ENCODE measurements at regions not wholly inside any gene's neighbourhood (a gene's known extent, or its start where the extent isn't known, plus 50 kb on each side); places are given as distances from the start of the nearest gene placed in this dataset.
A peak's percentile ranks its signal among the peaks of the same experiment; 100 is the strongest.
"Not testable (repeated sequence)": the region's sequence is repeated elsewhere in the genome, so short reads cannot be mapped to it uniquely, and the experiment has no call there.

DNA sequence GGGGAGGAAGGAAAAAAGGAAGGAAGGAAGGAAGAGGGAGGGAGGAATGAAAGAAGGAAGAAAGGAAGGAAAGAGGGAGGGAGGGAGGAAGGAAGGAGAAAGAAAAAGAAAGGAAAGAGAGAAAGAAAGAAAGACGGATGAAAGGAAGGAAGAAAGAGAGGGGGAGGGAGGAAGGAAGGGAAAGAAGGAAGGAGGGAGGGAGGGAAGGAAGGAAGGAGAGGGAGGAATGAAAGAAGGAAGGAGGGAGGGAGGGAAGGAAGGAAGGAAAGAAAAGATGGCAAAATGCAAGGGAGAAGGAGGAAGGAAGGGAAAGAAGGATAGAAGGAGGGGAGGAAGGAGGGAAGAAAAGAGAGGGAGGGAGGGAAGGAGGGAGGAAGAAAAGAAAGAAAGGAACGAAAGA lies 257.3 kb upstream of the C16orf82 start:
- DNase-seq: no peak

DNA sequence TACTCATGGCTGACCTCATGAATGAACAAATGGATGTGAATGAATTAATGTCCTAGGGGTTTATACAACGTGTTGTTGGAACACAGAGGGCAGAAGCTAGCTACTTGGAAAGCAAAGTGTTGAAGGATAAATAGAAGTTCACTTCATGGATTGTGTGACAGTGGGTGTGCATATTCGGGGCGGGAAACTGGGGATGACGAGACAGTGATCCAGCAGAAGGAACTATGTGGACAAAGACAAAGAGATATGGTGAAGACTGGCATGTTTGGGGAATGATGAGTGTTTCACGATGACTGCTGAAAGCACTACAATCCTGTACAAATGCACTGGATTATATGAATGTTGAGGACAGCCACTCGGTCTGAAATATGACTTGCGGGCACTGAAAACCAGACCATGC lies 250.5 kb upstream of the C16orf82 start:
- DNase-seq: no peak

DNA sequence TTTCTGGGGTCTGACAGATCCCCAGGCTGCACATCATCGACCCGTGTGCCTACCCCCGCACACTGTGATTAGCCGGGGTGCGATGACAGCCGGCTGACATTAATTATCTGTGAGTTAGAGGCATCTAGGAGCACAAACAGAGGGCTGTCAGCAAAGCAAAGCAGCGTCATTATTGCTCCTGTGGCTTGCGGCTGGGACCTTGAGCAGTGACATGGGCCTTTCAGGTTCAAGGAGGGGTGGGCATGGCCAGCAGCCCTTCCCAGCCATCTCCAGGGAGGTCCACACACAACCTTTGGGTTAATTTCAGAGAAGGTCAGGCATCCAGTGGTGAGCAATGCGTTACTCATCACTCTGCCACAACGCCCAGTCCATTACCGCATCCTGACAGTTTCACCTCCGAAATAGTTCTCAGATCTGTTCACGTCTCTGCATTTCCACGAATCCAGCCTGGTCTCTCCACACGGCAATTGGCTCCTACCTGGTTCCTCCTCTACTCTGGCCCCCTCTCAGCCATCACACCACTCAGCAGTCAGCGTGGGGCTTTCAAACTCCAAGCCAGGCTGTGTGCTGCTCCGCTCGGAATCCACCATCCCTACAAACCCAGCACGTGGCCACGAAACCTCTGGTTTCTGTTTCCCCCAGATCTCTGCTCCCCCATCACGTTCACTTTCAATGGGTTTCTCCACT lies 249.7 kb upstream of the C16orf82 start:
- DNase-seq: no peak

GRCh38 chr16:26818393-26818792 lies 248.3 kb upstream of the C16orf82 start:
- no peak for DNase-seq

DNA sequence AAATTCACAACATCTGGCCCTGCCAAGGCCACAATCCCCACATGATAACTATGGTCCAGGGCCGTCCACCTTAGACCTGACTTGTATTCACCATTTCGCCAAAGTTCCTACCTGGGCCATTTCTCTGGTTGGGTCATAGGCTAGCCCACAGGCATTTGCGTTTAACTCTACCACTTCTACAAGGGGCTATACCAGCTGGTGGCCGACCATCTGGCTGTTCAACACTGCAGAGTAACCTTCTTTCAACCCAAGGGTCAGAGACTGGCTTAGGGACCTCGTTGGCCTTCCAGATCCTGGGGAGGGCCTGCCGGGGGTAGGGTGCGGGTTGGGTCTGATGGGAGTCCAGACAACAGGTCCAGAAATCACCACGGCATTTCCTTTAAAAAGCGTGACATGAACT lies 242.3 kb upstream of the C16orf82 start:
- no peak for DNase-seq

DNA sequence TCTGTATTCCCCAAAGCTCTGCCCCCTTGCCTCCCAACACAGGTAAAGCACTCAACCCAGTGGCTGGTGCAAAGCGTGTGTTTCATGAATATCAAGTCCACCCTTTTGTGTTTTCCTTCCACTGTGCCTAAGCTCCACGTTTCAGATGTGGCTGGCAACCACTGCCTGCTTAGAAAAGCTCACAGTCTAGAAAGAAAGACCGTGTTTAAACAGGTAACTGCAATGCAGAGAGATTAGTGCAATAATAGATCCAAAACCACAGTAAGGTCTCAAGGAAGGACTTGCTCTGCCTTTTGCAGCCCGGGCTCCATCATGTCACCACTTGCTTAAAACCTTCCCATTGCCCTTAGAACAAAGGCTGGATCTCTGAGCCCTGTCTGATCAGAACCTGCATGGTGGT lies 240.2 kb upstream of the C16orf82 start:
- no peak for DNase-seq

- no peak for DNase-seq
Measured at GRCh38 chr16:26827386-26827785, 239.3 kb upstream of the C16orf82 start.

DNA sequence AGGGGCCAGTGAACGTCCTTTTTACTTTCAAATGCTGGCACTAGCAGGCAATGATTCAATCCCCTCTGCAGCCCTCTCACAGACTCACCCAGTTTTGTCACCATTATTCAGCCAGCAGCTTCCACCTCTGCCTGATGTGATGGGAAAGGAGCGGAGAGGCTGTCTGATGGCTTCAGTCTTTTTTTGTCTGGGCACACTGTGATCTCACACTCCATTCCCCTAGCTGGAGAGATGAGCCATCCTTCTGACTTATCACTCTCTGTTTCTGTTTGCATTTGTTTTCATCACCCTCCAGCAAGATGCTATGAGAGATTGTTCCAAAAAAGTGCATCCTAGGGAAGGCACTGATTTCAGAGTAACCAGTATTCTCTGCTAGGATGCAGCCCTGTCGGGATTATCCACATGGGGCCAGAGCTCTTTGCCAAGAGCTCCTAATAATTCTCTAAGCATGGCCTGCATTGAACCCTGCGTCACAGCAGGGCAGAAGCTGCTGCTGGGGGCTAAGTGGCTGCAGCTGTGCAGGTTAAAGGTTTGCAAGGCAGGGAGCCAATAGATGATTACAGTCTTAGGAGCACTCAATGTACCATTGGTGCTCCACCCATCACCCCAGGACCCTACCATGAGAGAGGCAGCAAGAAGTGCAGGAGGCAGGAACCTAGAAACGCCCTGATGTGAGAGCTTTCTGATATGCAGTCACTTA lies 236.1 kb upstream of the C16orf82 start:
- DNase-seq: peak; percentile 48

GRCh38 chr16:26836114-26836513 lies 230.6 kb upstream of the C16orf82 start:
- DNase-seq: not testable (repeated sequence)

GRCh38 chr16:26838931-26839330 lies 227.8 kb upstream of the C16orf82 start:
- no peak for DNase-seq

- no peak for DNase-seq
Measured at GRCh38 chr16:26840691-26841090, 226.0 kb upstream of the C16orf82 start.

DNA sequence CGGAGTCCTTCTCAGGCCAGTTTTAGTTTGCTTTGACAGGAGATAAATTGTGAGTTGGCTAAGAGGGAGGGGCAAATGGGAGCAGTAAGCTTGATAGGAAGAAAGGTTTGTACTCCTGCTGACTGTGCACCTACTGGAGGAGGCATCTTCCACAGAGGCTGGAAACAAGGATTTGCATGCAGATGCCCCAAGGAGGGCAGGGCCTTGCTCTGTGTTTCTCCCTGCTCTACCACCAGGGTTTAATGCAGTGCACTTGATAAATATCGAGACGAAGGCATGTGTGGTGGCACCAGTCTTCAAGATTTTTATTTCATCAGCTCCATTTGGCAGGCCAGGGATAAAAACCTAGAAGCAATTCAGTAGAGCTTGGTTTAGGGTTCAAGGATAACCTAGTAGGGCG lies 210.5 kb upstream of the C16orf82 start:
- no peak for DNase-seq

GRCh38 chr16:26856791-26857190 lies 209.9 kb upstream of the C16orf82 start:
- DNase-seq: no peak

- peak; percentile 48 for DNase-seq
Measured at GRCh38 chr16:26857371-26857770, 209.4 kb upstream of the C16orf82 start.

DNA sequence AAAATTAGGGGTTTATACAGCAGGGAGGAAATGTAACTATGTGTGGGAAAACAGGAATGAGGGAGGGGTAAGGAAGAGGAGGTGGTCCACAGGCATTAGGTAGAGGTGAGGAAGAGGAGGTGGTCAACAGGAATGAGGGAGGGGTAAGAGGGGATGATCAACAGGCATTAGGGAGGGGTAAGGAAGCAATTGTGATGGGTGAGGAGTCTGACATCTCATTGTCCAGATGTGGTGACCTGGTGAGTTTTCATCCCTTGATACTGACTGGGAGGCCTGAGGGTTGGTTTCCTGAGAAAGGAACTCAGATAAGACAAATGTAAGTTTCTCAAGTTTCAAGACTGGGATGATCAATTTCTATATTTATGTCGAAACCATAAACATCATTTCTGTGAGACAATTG lies 206.2 kb upstream of the C16orf82 start:
- no peak for DNase-seq

DNA sequence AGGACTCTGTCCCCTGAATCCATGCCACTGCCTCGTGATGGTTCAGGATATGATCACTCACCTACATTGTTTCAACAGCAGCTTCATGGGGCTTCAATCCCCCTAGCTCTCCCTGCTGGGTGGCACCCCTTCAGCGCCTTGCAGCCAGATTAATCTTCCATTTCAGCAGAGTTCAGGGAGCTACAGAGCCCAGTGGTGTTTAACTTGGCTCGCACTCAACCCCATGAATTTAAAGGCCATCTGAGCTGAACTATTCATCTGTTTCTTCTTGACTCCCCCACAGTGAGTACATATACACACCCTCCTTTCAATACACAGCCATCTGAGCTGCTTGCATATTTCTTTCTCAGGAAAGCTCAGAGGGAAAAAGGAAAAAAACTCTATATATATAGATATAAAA lies 202.8 kb upstream of the C16orf82 start:
- DNase-seq: peak; percentile 90

GRCh38 chr16:26874318-26874717 lies 192.4 kb upstream of the C16orf82 start:
- not testable (repeated sequence) for DNase-seq

- DNase-seq: no peak
Measured at GRCh38 chr16:26877421-26877820, 189.3 kb upstream of the C16orf82 start.

DNA sequence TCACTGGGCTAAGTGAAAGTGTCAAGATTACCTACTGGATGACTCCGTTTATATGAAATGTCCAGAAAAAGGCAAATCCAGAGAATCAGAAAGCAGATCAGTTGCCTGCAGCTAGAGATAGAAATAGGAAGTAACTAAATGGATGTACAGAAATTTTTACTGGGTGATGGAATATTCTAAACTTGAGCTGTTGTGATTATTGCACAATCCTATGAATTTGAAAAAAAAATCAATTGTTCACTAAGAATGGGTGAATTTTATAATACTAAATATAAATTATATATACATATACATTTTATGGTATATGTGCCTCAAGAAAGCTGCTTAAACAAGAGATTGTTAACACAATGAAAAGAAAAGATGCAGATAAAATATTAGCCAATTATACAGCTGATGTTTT lies 181.1 kb upstream of the C16orf82 start:
- DNase-seq: no peak

- DNase-seq: no peak
Measured at GRCh38 chr16:26889740-26890139, 177.0 kb upstream of the C16orf82 start.

DNA sequence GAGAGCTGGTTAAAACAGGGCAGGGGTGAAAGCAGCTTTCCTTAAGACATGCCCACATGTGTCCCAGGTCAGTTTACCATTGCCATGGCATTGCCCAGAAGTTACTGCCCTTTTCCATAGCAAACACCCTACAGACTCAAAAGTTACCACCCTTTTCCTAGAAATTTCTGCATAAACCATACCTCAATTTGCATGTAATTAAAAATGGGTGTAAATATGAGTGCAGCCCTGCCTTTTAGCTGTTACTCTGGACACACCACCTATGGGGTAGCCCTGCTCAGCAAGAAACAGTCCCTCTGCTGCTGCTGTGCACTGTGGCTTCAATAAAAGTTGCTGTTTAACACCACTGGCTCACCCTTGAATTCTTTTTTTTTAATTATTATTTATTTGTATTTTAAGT lies 168.5 kb upstream of the C16orf82 start:
- DNase-seq: no peak

DNA sequence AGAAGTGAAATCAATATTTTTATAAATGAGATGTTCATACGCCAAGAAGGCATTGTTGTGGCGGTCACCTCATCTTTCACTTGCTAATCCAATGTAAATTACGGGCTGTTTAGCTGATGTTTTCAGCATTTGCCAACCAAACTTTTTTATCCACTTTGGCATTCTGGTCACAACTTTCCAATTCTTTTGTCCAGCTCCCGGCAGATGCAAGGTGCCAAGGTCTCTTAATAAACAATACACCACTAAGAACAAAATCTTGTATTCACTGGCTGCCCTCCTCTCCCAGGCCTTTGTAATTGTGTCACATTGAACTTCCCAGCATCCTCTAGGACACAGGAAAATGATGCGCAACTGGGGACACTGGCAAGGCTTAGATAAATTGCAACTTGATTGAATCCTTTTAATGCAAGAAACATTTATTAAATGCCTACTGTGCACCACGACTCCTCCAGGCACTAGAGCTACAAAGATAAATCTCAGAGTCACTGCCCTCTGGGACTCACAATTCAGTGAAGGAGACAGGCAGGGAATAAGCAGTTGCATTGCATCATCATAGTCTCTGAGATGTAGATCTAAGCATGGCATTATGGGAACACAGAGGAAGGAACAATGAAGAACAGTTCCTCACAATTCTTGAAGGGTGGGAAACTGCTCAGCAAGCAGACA lies 165.4 kb upstream of the C16orf82 start:
- no peak for DNase-seq

GRCh38 chr16:26901983-26902382 lies 164.7 kb upstream of the C16orf82 start:
- no peak for DNase-seq

DNA sequence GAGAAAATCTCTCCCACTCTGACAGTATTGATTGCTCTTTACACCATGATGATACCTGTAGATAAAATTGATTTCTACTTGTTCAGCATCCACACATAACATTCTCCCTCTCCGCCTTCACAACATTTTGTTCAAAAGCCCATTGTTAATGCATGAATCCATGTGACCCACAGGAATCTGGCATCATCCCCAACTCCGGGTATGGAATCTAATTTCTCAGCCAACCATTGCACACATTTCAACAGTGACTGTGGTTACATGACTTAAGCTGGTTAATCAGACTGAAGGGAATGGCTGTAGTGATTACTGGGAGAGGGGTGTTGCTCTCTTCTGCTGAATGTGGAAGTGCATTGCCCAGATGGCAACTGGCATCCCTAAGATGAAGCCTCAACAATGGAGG lies 161.4 kb upstream of the C16orf82 start:
- no peak for DNase-seq

Data from NCI-H2171 treated with DMSO at 0.1 percent for 48 hours (cell line).